NB4 (cell line): ENCODE measurements at regions not wholly inside any gene's neighbourhood (a gene's known extent, or its start where the extent isn't known, plus 50 kb on each side); places are given as distances from the start of the nearest gene placed in this dataset.

Experiments
- CTCF ChIP-seq: IDR thresholded peaks from one replicate; pipeline ENCODE4 v1.5.1; 2012; ENCODE audit warnings: low read depth, low read length
- MYC ChIP-seq: IDR thresholded peaks from 2 replicates; pipeline ENCODE4 v1.6.1; 2011; ENCODE audit warnings: low read depth, low read length
- POLR2A ChIP-seq: IDR thresholded peaks from 2 replicates; pipeline ENCODE4 v1.6.1; 2011; ENCODE audit warnings: mild to moderate bottlenecking; ENCODE audit not compliant: insufficient read length; ENCODE audit errors: extremely low read depth

- TF ChIP-seq CTCF = no peak
- TF ChIP-seq POLR2A = no peak
- TF ChIP-seq MYC = no peak
These were observed 155.0 kb upstream of the HS3ST3A1 start for GRCh38 chr17:13756763-13757162.
